Spleen (tissue), 11 donors: ENCODE measurements at regions not wholly inside any gene's neighbourhood (a gene's known extent, or its start where the extent isn't known, plus 50 kb on each side); places are given as distances from the start of the nearest gene placed in this dataset.

ENCODE experiments used
- DNase-seq: peaks from one replicate; pipeline ENCODE4 v3.0.0-alpha.2; 2020
- H3K27ac ChIP-seq, 8 donors: fragments of 200-600 bp; sonication (generic) in 7 of 8; 1 replicate in 4 of 8; 2 replicates in 4 of 8; pipeline versions ENCODE4 v1.5.0 to v1.8.0; 2016 to 2021; ENCODE audit warnings: inconsistent platforms in 4 of 8, mild to moderate bottlenecking in 4 of 8, moderate library complexity in 1 of 8
- H3K27me3 ChIP-seq, 7 donors: fragments of 200-600 bp; sonication (generic) in 6 of 7; replicated peaks in 1 of 7; 1 replicate in 4 of 7; 2 replicates in 3 of 7; pipeline versions ENCODE4 v1.5.0 to v1.8.0; 2016 to 2021; ENCODE audit warnings: inconsistent platforms in 3 of 7, mild to moderate bottlenecking in 1 of 7
- H3K36me3 ChIP-seq, 6 donors: fragments of 200-600 bp; sonication (generic) in 5 of 6; 1 replicate in 4 of 6; 2 replicates in 2 of 6; pipeline versions ENCODE4 v1.5.0 to v1.8.0; 2016 to 2021; ENCODE audit warnings: inconsistent platforms in 2 of 6
- H3K4me1 ChIP-seq, 6 donors: fragments of 200-600 bp; sonication (generic) in 5 of 6; 1 replicate in 3 of 6; 2 replicates in 3 of 6; pipeline versions ENCODE4 v1.5.0 to v1.8.0; 2016 to 2021; ENCODE audit warnings: inconsistent platforms in 3 of 6
- H3K4me3 ChIP-seq, 8 donors: fragments of 200-600 bp; sonication (generic) in 7 of 8; 1 replicate in 4 of 8; 2 replicates in 4 of 8; pipeline versions ENCODE4 v1.5.0 to v1.8.0; 2016 to 2021; ENCODE audit warnings: inconsistent platforms in 4 of 8, mild to moderate bottlenecking in 4 of 8, moderate library complexity in 2 of 8
- H3K9me3 ChIP-seq, 8 donors: fragments of 200-600 bp; sonication (generic) in 7 of 8; 1 replicate in 4 of 8; 2 replicates in 4 of 8; pipeline versions ENCODE4 v1.5.0 to v1.8.0; 2016 to 2021; ENCODE audit warnings: inconsistent platforms in 4 of 8
- POLR2A ChIP-seq, 3 donors: fragments of 450-650 bp; IDR thresholded peaks; one replicate each; pipeline ENCODE4 v1.5.1; 2017; ENCODE audit warnings: antibody characterized with exemption in 3 of 3, mild to moderate bottlenecking in 1 of 3
- POLR2AphosphoS5 ChIP-seq, 3 donors: sonication (generic); formaldehyde crosslinking; IDR thresholded peaks; one replicate each; pipeline ENCODE4 v1.5.1; 2017; ENCODE audit warnings: antibody characterized with exemption in 3 of 3
- WGBS, 5 donors: extraction: QIAGEN DNeasy Blood & Tissue Kit in 3 of 5; methylation state at CpG; one replicate each; pipeline versions ENCODE4 v1.1.5 to v1.1.7; 2013 to 2018; 5-methylcytosine and 5-hydroxymethylcytosine counted together
- intact Hi-C: fragments of 100-400 bp; cut with DNase I; formaldehyde crosslinking; loops from one replicate; pipeline ENCODE4 v1.15.0; 2023; ENCODE audit warnings: low total_unique reads
- TF ChIP-seq, protein P1 (sequence below), 11 experiments: fragments of 200-600 bp in 7 of 11; fragments of 450-650 bp in 4 of 11; sonication (generic) in 4 of 11; IDR thresholded peaks in 8 of 11; conservative IDR thresholded peaks in 3 of 11; 1 replicate in 7 of 11; 2 replicates in 4 of 11; pipeline versions ENCODE4 v1.4.0 to v1.8.0; 2016 to 2021; ENCODE audit warnings: antibody characterized with exemption in 11 of 11, inconsistent platforms in 4 of 11, mild to moderate bottlenecking in 1 of 11
- donor health status: healthy with polysubstance abuse.
- donor health status: DM: no; HTN: no; CAD: no; lungs with moderate emphysema.
- donor health status: DM: no; HTN: no; CAD: no.
- donor health status: Bipolar disorder and iron deficiency.
- donor health status: healthy.
- donor health status: DM: no; HTN: no; CAD: no.
- donor health status: DM: yes; HTN: yes; CAD: no.

GRCh38 chr5:10876006-10876744 is 115.1 kb upstream of the DAP start:
- 14 to 33% (median 19%) methylated on average over 9 of the region's 9 CpGs for WGBS, 5 donors
- intact Hi-C loops, result no loop called here
- Histone ChIP-seq H3K27ac (no peak overlapping the region), H3K27me3 (peaks cover 0 to 4% (median 0%) of the 10 kb centered on the region in 7 donors), H3K4me3 (no peak overlapping the region), H3K4me1 (peaks cover 0 to 14% (median 0%) of the 10 kb centered on the region in 6 donors), H3K9me3 (no peaks in the 10 kb centered on the region), H3K36me3 (no peaks in the 10 kb centered on the region)
- DNase-seq, result no peak
- TF ChIP-seq POLR2A (IDR thresholded peaks at IDR 0.05), result no peak
- no peak for TF ChIP-seq POLR2AphosphoS5 (IDR thresholded peaks at IDR 0.05)
- TF ChIP-seq, protein P1, sequence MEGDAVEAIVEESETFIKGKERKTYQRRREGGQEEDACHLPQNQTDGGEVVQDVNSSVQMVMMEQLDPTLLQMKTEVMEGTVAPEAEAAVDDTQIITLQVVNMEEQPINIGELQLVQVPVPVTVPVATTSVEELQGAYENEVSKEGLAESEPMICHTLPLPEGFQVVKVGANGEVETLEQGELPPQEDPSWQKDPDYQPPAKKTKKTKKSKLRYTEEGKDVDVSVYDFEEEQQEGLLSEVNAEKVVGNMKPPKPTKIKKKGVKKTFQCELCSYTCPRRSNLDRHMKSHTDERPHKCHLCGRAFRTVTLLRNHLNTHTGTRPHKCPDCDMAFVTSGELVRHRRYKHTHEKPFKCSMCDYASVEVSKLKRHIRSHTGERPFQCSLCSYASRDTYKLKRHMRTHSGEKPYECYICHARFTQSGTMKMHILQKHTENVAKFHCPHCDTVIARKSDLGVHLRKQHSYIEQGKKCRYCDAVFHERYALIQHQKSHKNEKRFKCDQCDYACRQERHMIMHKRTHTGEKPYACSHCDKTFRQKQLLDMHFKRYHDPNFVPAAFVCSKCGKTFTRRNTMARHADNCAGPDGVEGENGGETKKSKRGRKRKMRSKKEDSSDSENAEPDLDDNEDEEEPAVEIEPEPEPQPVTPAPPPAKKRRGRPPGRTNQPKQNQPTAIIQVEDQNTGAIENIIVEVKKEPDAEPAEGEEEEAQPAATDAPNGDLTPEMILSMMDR (IDR thresholded peaks at IDR 0.05 in 8 of 11, conservative IDR thresholded peaks at IDR 0.05 in 3 of 11), result no peak

DNA sequence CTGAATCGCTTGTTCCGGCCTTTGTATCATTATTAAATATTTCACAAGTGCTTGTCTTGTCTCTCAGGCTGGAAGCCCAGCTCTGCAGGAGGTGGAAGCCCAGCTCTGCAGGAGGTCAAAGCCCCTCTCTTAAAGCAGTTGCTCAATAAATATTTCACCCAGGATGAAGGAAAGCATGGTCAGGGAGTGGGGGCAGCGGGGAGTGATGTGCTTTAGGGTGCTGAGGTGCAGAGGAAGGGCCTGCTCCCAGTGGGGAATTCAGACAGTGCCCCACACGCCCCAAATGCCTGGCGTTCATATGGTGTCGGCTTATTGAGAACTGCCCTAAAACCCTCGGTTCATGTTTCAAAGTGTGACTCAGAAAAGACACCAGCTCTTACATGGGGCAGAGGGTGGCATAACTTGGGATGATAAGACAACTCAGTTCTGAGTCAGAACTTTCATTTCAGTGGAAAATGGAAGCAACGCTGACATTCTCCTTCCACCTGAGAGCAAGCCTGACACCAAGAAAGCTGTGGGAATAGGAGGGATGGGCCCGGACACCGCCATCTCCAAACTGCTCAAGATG is 114.3 kb upstream of the DAP start:
- peaks cover 0 to 14% (median 0%) of the 10 kb centered on the region in 6 donors for H3K4me1 ChIP-seq
- intact Hi-C loops, result no loop called here
- no peak overlapping the region for H3K27ac ChIP-seq
- H3K27me3 ChIP-seq, result peaks cover 0 to 4% (median 0%) of the 10 kb centered on the region in 7 donors
- no peak for TF ChIP-seq POLR2A (IDR thresholded peaks at IDR 0.05)
- no peak for TF ChIP-seq POLR2AphosphoS5 (IDR thresholded peaks at IDR 0.05)
- TF ChIP-seq, protein P1 (IDR thresholded peaks at IDR 0.05 in 8 of 11, conservative IDR thresholded peaks at IDR 0.05 in 3 of 11), result no peak
- no peaks in the 10 kb centered on the region for H3K36me3 ChIP-seq
- H3K9me3 ChIP-seq, result no peaks in the 10 kb centered on the region
- H3K4me3 ChIP-seq, result no peak overlapping the region
- DNase-seq, result no peak
- 88 to 93% (median 89%) methylated on average over 10 of the region's 10 CpGs for WGBS, 5 donors

- DNase-seq, result no peak
- TF ChIP-seq POLR2AphosphoS5 (IDR thresholded peaks at IDR 0.05) (no peak), POLR2A (IDR thresholded peaks at IDR 0.05) (no peak)
- TF ChIP-seq, protein P1 (IDR thresholded peaks at IDR 0.05 in 8 of 11, conservative IDR thresholded peaks at IDR 0.05 in 3 of 11), result no peak
- H3K4me3 ChIP-seq, result no peak overlapping the region
- peaks cover 0 to 14% (median 0%) of the 10 kb centered on the region in 6 donors for H3K4me1 ChIP-seq
- WGBS, 5 donors, result 81 to 91% (median 86%) methylated on average over 7 of the region's 7 CpGs
- no peak overlapping the region for H3K27ac ChIP-seq
- no peaks in the 10 kb centered on the region for H3K9me3 ChIP-seq
- intact Hi-C loops, result no loop called here
- peaks cover 0 to 4% (median 0%) of the 10 kb centered on the region in 7 donors for H3K27me3 ChIP-seq
- no peaks in the 10 kb centered on the region for H3K36me3 ChIP-seq
Measured at GRCh38 chr5:10874541-10874940, 113.5 kb upstream of the DAP start.

GRCh38 chr5:10870791-10871190 is 109.8 kb upstream of the DAP start:
- 89 to 96% (median 92%) methylated on average over 11 of the region's 11 CpGs for WGBS, 5 donors
- no peak overlapping the region for H3K27ac ChIP-seq
- no peak overlapping the region for H3K4me3 ChIP-seq
- peaks cover 0 to 6% (median 0%) of the 10 kb centered on the region in 6 donors for H3K4me1 ChIP-seq
- H3K36me3 ChIP-seq, result no peaks in the 10 kb centered on the region
- no peak for DNase-seq
- no peaks in the 10 kb centered on the region for H3K9me3 ChIP-seq
- TF ChIP-seq, protein P1 (IDR thresholded peaks at IDR 0.05 in 8 of 11, conservative IDR thresholded peaks at IDR 0.05 in 3 of 11), result no peak
- no peak for TF ChIP-seq POLR2A (IDR thresholded peaks at IDR 0.05)
- TF ChIP-seq POLR2AphosphoS5 (IDR thresholded peaks at IDR 0.05), result no peak
- intact Hi-C loops, result no loop called here
- H3K27me3 ChIP-seq, result no peaks in the 10 kb centered on the region
